Pons (tissue), 1 donor: ENCODE measurements at regions not wholly inside any gene's neighbourhood (a gene's known extent, or its start where the extent isn't known, plus 50 kb on each side); places are given as distances from the start of the nearest gene placed in this dataset.

Experiments used
- DNase-seq: peaks from one replicate; pipeline ENCODE4 v3.0.0-alpha.2; 2016; ENCODE audit warnings: low spot score

GRCh38 chr1:239601108-239601507 lies 214.7 kb downstream of the CHRM3 start:
- no peak for DNase-seq

DNA sequence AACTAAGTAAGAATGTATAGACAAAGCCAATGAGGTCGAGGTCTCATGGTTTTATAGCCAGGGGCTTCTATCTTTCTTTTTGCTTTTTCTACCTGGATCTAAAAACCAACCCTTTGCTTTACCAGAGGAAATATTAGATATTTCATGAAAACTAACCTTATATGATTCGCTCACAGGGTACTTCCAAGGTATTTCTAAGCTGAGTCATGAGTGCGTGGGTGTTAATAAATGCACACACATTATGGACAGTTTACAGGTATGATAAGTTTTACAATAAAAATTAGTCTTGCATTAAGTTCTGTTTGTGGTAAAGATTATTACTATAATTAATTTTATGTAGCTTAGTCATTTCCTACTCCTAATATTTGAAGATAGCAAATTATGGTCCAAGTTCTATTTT lies 217.2 kb downstream of the CHRM3 start:
- no peak for DNase-seq

GRCh38 chr1:239606850-239607400 lies 220.6 kb downstream of the CHRM3 start:
- DNase-seq = no peak

- DNase-seq = no peak
Measured at GRCh38 chr1:239608469-239608868, 222.1 kb downstream of the CHRM3 start.

DNA sequence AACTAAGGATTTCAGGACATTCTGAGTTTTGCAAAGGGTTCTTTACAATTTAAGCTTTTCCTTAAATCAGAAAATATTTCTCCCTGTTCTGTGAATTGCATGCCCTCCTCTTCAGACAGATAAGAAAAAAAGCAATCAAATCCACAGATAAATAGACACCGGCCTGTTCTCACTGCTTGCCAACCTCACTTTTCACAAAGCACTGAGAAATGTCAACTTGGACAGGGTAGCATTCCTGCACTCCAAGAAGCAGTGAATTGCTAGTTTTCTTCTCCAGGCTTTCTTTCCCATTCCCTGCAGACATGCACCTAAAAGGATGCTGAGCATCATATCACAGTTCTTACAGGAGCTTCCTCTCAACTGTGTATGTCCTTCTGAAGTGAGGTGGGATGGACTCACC lies 226.0 kb downstream of the CHRM3 start:
- no peak for DNase-seq

- no peak for DNase-seq
Measured at GRCh38 chr1:239616673-239617072, 230.3 kb downstream of the CHRM3 start.

GRCh38 chr1:239617259-239617658 lies 230.9 kb downstream of the CHRM3 start:
- DNase-seq = no peak

DNA sequence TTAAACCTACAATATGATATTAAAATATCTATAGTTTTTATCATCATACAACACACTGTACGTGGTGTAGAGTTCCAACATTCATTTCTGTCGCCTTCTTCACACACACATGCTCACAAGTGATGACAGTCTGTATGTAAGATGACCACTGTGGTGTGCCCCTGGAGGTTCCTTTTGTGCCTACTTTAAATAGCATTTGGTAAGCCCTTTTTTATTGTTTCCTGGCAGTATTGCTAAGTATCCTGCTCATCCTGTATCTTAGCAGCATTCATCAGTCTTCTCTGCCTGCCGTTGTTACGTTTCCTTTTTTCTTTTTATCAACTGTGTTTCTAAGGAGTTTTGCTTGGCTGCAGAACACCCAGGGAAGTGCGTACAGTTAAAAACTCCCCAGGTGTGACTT lies 231.4 kb downstream of the CHRM3 start:
- no peak for DNase-seq

GRCh38 chr1:239619190-239619589 lies 232.8 kb downstream of the CHRM3 start:
- no peak for DNase-seq

- no peak for DNase-seq
Measured at GRCh38 chr1:239630767-239631166, 244.4 kb downstream of the CHRM3 start.

DNA sequence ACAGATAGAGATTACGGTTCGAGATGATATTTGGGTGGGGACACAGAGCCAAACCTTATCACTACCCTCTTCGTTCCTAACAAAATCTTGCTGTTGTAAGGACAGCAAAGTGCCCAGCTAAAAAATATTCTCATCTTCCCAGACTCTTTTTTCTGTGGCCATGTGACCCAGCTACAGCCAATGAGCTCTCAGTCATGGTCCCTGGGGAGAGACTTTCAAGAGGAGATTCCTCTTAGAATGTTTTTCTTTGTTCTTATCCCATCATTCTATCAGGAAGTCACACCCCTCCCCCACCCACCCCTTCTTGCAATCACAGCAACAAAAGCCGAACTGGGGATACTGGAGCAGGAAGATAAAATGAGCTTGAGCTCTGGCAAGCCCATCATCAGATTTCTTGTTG lies 247.1 kb downstream of the CHRM3 start:
- no peak for DNase-seq

- no peak for DNase-seq
Measured at GRCh38 chr1:239635276-239635675, 248.9 kb downstream of the CHRM3 start.

DNA sequence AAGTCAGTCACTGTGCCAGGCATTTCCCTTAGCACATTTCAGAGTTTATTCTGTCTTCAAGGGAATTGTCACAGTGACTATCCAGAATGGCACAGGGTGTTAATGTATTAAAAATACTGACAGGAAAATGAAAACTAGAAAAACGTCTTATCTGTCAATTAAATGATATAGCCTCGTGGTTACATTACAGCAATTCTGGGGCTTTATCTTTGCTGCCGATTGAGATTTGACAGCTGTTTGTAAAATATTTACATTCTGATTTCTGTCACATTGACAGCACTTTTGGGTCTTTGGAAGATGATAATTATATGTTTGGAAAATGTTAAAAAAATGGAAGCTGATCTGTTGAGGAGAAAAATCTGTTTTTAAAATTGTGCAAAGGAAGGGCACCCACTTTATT lies 250.0 kb downstream of the CHRM3 start:
- DNase-seq = no peak

GRCh38 chr1:239644604-239645003 lies 258.2 kb downstream of the CHRM3 start:
- DNase-seq = no peak

- DNase-seq = no peak
Measured at GRCh38 chr1:239647045-239647444, 260.7 kb downstream of the CHRM3 start.

DNA sequence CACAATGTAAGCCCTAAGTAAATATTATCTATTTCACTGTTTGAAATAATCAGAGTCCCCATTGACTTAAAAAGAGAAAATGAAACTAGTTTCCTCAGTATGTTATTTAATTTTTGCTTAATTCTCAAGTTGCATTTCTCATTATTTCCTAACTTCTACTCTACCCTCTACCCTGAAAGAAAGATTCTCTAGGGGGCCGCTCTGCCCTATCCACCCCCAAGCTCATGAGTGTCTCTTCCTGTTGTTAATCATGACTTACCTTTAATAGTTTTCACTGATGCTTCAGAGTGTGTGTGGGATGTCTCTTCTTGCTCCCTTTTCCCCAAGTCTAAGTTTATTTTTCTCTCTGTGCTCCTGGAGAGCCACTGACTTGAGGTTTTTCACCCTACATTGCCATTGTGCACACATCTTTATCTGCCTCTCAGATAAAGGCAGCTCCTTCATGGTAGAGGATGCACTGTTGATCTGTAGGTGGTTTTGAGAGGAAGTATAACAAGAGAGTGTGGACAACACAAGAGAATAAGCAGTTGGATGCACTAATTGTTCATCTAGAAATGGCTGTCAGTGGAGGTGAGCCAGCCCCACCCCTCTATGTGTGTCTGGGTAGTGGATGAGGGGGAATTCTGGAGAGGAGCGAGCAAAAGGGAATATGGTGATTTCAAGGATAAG lies 261.7 kb downstream of the CHRM3 start:
- DNase-seq = no peak

DNA sequence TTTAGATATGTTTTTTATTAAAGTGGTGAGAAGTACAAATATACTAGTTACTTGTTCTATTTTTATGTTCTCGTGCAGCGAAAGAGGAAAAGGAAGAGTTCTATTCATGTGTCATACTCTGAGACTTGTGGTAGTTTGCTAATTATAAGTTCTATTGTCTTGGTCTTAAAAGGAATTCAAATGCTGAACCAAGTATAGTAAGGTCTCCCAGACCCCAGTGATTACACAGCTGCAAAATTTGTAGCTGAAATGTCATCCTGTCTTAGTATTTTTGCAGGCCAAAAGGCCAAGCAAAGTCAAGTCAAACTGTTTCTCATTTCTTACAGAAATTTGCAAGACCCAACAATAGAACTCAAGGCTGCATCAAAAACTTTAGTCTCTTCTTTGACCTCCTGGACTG lies 268.7 kb downstream of the CHRM3 start:
- no peak for DNase-seq

GRCh38 chr1:239657291-239657690 lies 270.9 kb downstream of the CHRM3 start:
- DNase-seq = no peak

DNA sequence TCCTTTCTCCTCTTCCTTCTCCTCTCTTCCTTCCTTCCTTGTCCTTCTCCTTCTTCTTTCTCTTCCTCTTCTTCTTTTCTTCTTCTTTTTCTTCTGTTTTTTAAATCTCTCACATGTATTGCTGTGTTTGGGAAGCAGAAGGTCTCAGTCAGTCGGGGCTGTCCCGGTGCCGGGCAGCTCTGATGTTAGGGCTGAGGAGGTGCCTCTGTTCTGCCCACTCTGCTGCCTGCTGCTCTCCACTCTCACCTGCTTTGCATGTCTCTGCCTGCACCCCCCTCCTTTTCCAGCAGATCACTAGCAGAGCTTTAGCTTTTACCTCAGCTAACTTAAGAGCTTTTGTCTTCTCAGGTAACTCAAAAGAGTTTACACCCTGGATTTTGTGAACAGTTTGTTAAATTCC lies 276.6 kb downstream of the CHRM3 start:
- DNase-seq = no peak

DNA sequence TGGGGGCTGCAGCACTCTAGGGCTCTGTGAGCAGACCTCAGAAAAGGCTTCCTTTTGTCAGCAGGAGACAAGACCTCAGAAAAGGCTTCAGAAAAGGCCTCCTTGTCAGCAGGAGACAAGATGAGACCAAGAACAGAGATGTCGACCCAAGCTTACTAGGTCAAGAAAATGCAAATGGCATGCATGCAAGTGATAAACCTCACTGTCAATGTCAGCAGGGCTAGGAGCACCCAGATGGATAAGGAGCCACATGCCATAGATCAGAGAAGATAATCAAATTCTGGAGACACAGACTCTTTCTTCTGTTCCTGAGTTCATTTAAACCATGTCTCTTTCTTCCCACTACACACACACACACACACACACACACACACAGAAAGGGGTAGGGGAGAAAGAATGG lies 285.9 kb downstream of the CHRM3 start:
- DNase-seq = no peak

- no peak for DNase-seq
Measured at GRCh38 chr1:239675735-239676134, 289.4 kb downstream of the CHRM3 start.

DNA sequence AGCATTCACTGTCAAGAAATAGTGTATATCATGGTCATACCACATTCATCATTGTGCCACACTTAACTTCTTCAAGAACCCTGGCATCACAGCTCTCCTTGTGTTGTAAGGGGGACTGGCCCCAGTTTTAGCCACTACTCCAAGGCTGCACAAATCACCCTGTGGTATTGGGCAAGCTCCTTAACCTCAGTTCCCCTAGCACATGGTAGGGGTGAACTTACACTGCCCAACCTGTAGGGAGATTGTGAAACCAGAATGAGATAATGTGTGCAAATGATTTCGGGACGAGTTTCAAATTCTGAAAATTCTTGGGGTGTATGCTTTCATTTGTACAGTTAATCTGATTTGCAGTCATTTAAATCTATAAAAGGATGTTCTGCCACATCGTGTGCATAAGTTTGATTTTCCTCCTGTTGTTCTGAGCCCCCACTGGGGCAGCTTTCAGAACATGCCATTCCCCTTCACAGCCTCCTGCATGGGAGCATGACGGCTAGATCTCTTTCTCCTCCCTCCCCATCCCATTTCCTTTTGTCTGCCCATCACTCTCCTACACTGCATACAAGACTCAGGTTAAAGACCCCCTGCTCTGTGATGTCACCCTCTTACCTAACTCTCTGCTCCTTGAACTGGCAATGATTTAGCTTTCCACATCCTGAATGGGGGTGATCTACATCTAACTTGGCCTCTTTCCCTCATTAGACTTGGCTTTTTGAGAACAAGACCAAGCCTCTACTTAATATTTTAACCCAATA lies 290.3 kb downstream of the CHRM3 start:
- no peak for DNase-seq

GRCh38 chr1:239677362-239677761 lies 291.0 kb downstream of the CHRM3 start:
- no peak for DNase-seq

DNA sequence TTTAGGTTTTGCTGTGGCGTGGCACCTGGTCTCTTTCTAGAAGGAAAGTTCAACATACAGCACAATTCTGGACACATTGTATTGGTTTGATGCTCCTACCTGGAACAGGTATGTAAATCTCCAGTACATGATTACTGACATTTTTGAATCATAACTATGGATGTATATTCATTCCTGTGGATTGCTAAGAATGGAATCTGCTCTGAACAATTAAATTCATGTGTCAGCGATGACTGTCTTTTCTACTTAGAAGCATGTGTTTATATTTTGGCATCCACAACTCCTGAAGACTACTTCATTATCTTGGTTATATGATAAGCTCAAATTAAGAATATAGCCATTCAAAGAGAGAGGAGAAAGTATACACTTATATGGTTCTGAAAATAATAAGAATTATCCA lies 291.8 kb downstream of the CHRM3 start:
- DNase-seq = no peak
